ENCODE measurements at regions not wholly inside any gene's neighbourhood (a gene's known extent, or its start where the extent isn't known, plus 50 kb on each side); places are given as distances from the start of the nearest gene placed in this dataset.
A peak's percentile ranks its signal among the peaks of the same experiment; 100 is the strongest.
"Not testable (repeated sequence)": the region's sequence is repeated elsewhere in the genome, so short reads cannot be mapped to it uniquely, and the experiment has no call there.

- H3K4me1 Mint-ChIP-seq (ENCODE audit: low read depth) = peaks cover 8% of the 10 kb centered on the region
- H3K27me3 Mint-ChIP-seq (ENCODE audit: low read depth) = peaks cover 48% of the 10 kb centered on the region
- H3K36me3 Mint-ChIP-seq (ENCODE audit: low read depth) = no peaks in the 10 kb centered on the region
- H3K9me3 Mint-ChIP-seq = no peaks in the 10 kb centered on the region
- H3K27ac Mint-ChIP-seq = no peak overlapping the region
- DNase-seq (ENCODE audit: low spot score) = no peak
- H3K4me3 Mint-ChIP-seq = no peak overlapping the region
Observed at GRCh38 chr1:112828716-112829115, 113.6 kb upstream of the PPM1J start.

- H3K9me3 Mint-ChIP-seq; H3K27ac Mint-ChIP-seq; H3K4me1 Mint-ChIP-seq (ENCODE audit: low read depth); DNase-seq (ENCODE audit: low spot score); H3K4me3 Mint-ChIP-seq; H3K36me3 Mint-ChIP-seq (ENCODE audit: low read depth): not testable (repeated sequence)
- H3K27me3 Mint-ChIP-seq (ENCODE audit: low read depth) = peaks cover 45% of the 10 kb centered on the region
Observed at GRCh38 chr1:112827391-112827790, 112.3 kb upstream of the PPM1J start.

GRCh38 chr1:112826217-112826944 is 111.2 kb upstream of the PPM1J start:
- Mint-ChIP-seq H3K4me1 (ENCODE audit: low read depth) (peaks cover 8% of the 10 kb centered on the region), H3K36me3 (ENCODE audit: low read depth) (no peaks in the 10 kb centered on the region), H3K9me3 (no peaks in the 10 kb centered on the region), H3K4me3 (no peak overlapping the region), H3K27me3 (ENCODE audit: low read depth) (peaks cover 38% of the 10 kb centered on the region), H3K27ac (no peak overlapping the region)
- no peak for DNase-seq (ENCODE audit: low spot score)

DNA sequence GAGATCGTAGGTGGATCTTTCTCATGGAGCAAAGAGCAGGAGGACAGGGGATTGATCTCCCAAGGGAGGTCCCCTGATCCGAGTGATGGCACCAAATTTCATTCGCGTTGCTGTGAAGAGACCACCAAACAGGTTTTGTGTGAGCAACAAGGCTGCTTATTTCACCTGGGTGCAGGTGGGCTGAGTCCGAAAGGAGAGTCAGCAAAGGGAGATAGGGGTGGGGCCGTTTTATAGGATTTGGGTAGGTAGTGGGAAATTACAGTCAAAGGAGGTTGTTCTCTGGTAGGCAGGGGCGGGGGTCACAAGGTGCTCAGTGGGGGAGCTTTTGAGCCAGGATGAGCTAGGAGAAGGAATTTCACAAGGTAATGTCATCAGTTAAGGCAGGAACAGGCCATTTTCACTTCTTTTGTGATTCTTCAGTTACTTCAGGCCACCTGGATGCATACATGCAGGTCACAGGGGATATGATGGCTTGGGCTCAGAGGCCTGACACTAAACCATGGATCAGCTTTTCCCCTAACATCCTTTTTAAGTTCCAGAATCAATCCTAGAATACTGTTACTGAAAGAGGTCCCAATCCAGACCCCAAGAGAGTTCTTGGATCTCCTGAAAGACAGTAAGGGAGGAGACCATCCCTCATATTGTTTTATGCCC is 110.6 kb upstream of the PPM1J start:
- not testable (repeated sequence) for H3K4me1 Mint-ChIP-seq (ENCODE audit: low read depth); H3K9me3 Mint-ChIP-seq; H3K36me3 Mint-ChIP-seq (ENCODE audit: low read depth); DNase-seq (ENCODE audit: low spot score); H3K27ac Mint-ChIP-seq; H3K4me3 Mint-ChIP-seq
- H3K27me3 Mint-ChIP-seq (ENCODE audit: low read depth) = peaks cover 37% of the 10 kb centered on the region

- not testable (repeated sequence) for DNase-seq (ENCODE audit: low spot score); H3K36me3 Mint-ChIP-seq (ENCODE audit: low read depth); H3K9me3 Mint-ChIP-seq; H3K27ac Mint-ChIP-seq; H3K4me3 Mint-ChIP-seq; H3K4me1 Mint-ChIP-seq (ENCODE audit: low read depth)
- H3K27me3 Mint-ChIP-seq (ENCODE audit: low read depth) = peaks cover 34% of the 10 kb centered on the region
Observed at GRCh38 chr1:112825075-112825474, 109.9 kb upstream of the PPM1J start.

DNA sequence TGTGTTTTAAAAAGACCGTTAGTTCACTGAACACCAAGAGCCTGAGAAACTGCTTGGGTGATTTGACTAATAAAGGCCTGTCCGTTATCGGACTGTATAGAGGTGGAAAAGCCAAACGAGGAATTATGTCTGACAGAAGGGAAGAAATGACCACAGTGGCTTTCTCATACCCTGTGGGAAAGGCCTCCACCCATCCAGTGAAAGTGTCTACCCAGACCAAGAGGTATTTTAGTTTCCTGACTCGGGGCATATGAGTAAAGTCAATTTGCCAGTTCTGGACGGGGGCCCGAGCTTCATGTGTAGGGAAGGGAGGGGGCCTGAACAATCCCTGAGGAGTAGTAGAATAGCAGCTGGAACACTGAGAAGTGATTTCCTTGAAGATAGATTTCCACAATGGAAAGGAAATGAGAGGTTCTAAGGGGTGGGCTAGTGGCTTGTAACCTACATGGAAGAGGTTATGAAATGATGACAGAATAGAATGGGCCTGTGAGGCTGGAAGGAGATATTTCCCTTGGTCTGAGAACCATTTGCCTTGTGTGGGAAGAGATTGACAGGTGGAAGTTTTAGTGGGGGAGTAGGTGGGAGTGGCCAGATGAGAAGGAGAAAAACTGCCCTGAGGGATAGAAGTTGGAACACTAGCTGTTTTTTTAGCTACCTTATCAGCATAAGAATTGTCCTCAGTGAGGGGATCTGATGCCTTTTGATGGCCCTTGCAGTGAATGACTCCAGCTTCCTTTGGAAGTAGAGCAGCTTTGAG is 106.4 kb upstream of the PPM1J start:
- not testable (repeated sequence) for DNase-seq (ENCODE audit: low spot score); H3K4me1 Mint-ChIP-seq (ENCODE audit: low read depth)

DNA sequence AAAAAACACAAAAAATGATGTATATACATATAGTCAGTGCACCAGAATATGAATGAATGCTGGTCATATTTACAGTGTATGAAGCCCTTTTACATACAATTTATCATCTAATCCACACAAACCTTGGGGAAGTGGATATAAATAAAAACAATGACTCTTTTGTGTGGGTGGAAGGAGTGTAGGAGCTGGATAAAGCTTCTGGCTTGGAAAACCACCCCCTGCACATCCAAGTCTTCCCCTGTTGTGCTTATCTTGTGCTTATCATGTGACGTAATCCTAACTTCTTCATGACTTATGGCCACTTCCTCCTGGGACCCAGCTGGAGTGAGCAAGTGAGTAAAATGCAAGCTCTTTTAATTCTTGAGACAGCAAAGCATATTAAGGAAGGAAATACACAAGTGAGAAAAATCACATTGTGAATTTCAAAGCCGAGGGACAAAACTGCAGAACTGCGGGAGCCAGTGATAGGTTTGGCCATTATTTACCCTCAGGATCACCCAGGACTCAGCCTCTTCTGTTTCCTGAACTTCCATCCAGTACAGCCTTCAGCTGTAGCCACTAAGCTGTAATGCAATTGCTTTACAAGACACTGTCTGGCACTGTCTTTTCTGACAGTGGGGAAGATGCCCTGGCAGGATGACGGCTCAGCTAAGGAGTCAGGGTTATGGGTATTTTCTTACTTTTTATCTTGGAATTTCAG is 104.0 kb upstream of the PPM1J start:
- Mint-ChIP-seq H3K4me1 (ENCODE audit: low read depth) (peaks cover 3% of the 10 kb centered on the region), H3K9me3 (no peaks in the 10 kb centered on the region), H3K27me3 (ENCODE audit: low read depth) (peaks cover 11% of the 10 kb centered on the region), H3K36me3 (ENCODE audit: low read depth) (no peaks in the 10 kb centered on the region), H3K27ac (no peak overlapping the region), H3K4me3 (no peak overlapping the region)
- DNase-seq (ENCODE audit: low spot score) = no peak

More for the DNA sequence above, 106.4 kb upstream of the PPM1J start:
- H3K27me3 Mint-ChIP-seq (ENCODE audit: low read depth) = peaks cover 26% of the 10 kb centered on the region
- not testable (repeated sequence) for H3K27ac Mint-ChIP-seq; H3K4me3 Mint-ChIP-seq; H3K36me3 Mint-ChIP-seq (ENCODE audit: low read depth); H3K9me3 Mint-ChIP-seq

GRCh38 chr1:112817555-112818373 is 102.6 kb upstream of the PPM1J start:
- Mint-ChIP-seq H3K27ac (no peak overlapping the region), H3K9me3 (no peaks in the 10 kb centered on the region), H3K36me3 (ENCODE audit: low read depth) (no peaks in the 10 kb centered on the region), H3K27me3 (ENCODE audit: low read depth) (peaks cover 8% of the 10 kb centered on the region), H3K4me1 (ENCODE audit: low read depth) (peaks cover 3% of the 10 kb centered on the region), H3K4me3 (no peak overlapping the region)
- DNase-seq (ENCODE audit: low spot score) = no peak

DNA sequence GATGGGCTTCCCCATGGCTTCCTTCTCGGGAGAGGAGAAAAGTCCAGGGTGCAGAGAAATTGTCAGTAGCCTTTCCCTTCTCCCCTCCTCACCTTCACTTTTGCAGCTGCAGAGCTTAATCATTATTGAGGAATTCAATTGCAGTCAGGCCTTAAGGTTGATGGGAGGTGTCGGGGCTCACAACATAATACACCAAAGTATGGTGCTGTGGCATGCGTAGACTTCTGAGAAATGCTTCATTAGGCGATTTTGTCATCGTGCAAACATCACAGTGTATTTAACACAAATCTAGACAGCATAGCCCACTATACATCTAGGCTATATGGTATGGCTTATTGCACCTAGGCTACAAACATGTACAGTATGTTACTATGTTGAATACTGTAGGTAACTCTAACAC is 100.2 kb upstream of the PPM1J start:
- peaks cover 17% of the 10 kb centered on the region for H3K27me3 Mint-ChIP-seq (ENCODE audit: low read depth)
- no peaks in the 10 kb centered on the region for H3K36me3 Mint-ChIP-seq (ENCODE audit: low read depth)
- no peak overlapping the region for H3K27ac Mint-ChIP-seq

GRCh38 chr1:112814645-112815044 is 99.5 kb upstream of the PPM1J start:
- not testable (repeated sequence) for H3K9me3 Mint-ChIP-seq; H3K4me3 Mint-ChIP-seq; H3K4me1 Mint-ChIP-seq (ENCODE audit: low read depth); DNase-seq (ENCODE audit: low spot score); H3K27ac Mint-ChIP-seq; H3K36me3 Mint-ChIP-seq (ENCODE audit: low read depth)
- H3K27me3 Mint-ChIP-seq (ENCODE audit: low read depth) = peaks cover 15% of the 10 kb centered on the region

More for the DNA sequence above, 100.2 kb upstream of the PPM1J start:
- DNase-seq (ENCODE audit: low spot score) = no peak
- Mint-ChIP-seq H3K4me1 (ENCODE audit: low read depth) (peaks cover 3% of the 10 kb centered on the region), H3K4me3 (no peak overlapping the region), H3K9me3 (no peaks in the 10 kb centered on the region)

- peaks cover 17% of the 10 kb centered on the region for H3K27me3 Mint-ChIP-seq (ENCODE audit: low read depth)
- DNase-seq (ENCODE audit: low spot score) = peak; percentile 57
- H3K9me3 Mint-ChIP-seq = no peaks in the 10 kb centered on the region
- no peaks in the 10 kb centered on the region for H3K36me3 Mint-ChIP-seq (ENCODE audit: low read depth)
- no peak overlapping the region for H3K27ac Mint-ChIP-seq
- no peaks in the 10 kb centered on the region for H3K4me1 Mint-ChIP-seq (ENCODE audit: low read depth)
- H3K4me3 Mint-ChIP-seq = no peak overlapping the region
Observed at GRCh38 chr1:112808861-112809684, 93.9 kb upstream of the PPM1J start.

DNA sequence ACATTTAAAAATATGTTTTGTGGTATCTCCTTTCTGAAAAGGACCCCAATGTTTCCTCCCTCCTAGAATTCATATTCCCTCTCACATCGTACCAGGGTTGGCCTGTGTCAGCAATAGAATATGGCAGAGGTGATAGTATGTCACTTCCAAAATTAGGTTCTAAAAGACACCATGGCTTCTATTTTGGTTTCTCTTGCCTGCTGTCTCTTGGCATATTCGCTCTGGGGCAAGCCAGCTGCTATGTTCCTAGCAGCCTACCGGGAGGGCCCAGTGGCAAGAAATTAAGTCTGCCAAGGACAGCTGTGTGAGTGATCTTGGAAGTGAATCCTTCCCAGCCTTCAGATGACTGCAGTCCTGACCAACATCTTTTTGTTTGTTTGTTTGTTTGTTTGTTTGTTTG is 92.9 kb upstream of the PPM1J start:
- H3K4me1 Mint-ChIP-seq (ENCODE audit: low read depth) = no peaks in the 10 kb centered on the region
- H3K4me3 Mint-ChIP-seq = no peak overlapping the region
- no peaks in the 10 kb centered on the region for H3K9me3 Mint-ChIP-seq
- peaks cover 17% of the 10 kb centered on the region for H3K27me3 Mint-ChIP-seq (ENCODE audit: low read depth)
- H3K36me3 Mint-ChIP-seq (ENCODE audit: low read depth) = no peaks in the 10 kb centered on the region
- DNase-seq (ENCODE audit: low spot score) = no peak
- no peak overlapping the region for H3K27ac Mint-ChIP-seq

Data from T-helper 2 cell treated with Interferon-gamma antibody and Interleukin-4, amounts not matched to agents 5 μg/mL and 100 μg/mL, for 36 hours (primary cell).